Progenitor cell of endocrine pancreas (in vitro differentiated cells): ENCODE measurements at regions not wholly inside any gene's neighbourhood (a gene's known extent, or its start where the extent isn't known, plus 50 kb on each side); places are given as distances from the start of the nearest gene placed in this dataset.

Source experiments
- DNase-seq: peaks from one replicate; pipeline ENCODE4 v3.0.0; 2021; ENCODE audit warnings: low spot score; ENCODE audit not compliant: unreplicated experiment
- H3K27ac Mint-ChIP-seq: 2 replicates; pipeline ENCODE4 v1.8.0; 2021; ENCODE audit warnings: mild to moderate bottlenecking, moderate library complexity, mixed read lengths
- H3K27me3 Mint-ChIP-seq: 2 replicates; pipeline ENCODE4 v1.8.0; 2021; ENCODE audit warnings: mixed read lengths
- H3K36me3 Mint-ChIP-seq: 2 replicates; pipeline ENCODE4 v1.8.0; 2022; ENCODE audit warnings: mixed read lengths; ENCODE audit not compliant: insufficient read depth
- H3K4me1 Mint-ChIP-seq: 2 replicates; pipeline ENCODE4 v1.8.0; 2021; ENCODE audit warnings: low read depth, mixed read lengths
- H3K4me3 Mint-ChIP-seq: 2 replicates; pipeline ENCODE4 v1.8.0; 2021; ENCODE audit warnings: low read depth, mild to moderate bottlenecking, moderate library complexity, mixed read lengths
- H3K9me3 Mint-ChIP-seq: 2 replicates; pipeline ENCODE4 v1.8.0; 2021; ENCODE audit warnings: low read depth, mixed read lengths
- TF ChIP-seq, protein P1 (sequence below): fragments of 200-600 bp; sonication (generic); IDR thresholded peaks from one replicate; pipeline ENCODE4 v1.5.0; 2021; ENCODE audit warnings: antibody characterized with exemption, mild to moderate bottlenecking; ENCODE audit not compliant: unreplicated experiment

DNA sequence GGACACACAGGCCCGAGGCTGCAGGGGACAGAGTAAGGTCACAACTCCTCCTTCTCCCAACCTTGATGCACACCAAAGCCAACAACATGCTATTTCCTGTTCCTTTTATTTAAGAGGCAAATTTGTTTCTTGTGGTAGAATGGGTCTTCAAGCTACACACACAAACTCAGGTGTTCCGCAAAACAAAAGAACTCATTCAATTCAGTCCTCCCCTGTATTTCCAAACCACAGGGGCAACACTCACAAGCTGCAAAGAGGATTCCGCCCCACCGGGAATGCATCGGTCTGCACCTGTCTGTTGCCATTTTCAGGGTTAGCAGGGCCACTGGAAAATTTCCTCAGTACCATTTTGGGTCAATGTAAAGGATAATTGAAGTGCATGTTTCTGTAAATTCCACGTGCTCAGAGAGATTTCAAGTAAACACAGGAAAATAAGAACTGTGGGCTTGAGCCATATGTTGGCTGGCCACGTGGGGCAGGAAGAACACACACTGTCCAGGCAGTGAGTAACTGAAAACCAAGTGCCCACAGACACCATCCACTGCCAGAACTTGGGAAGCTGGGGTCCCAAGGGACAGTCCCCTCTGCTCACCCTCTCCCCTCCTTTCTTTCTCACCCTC lies 145.2 kb upstream of the ERG start:
- Mint-ChIP-seq H3K27me3 (peaks cover 34% of the 10 kb centered on the region), H3K4me1 (no peaks in the 10 kb centered on the region), H3K27ac (no peak overlapping the region), H3K9me3 (peaks cover 3% of the 10 kb centered on the region), H3K4me3 (no peak overlapping the region), H3K36me3 (no peaks in the 10 kb centered on the region)
- no peak for DNase-seq
- TF ChIP-seq, protein P1, sequence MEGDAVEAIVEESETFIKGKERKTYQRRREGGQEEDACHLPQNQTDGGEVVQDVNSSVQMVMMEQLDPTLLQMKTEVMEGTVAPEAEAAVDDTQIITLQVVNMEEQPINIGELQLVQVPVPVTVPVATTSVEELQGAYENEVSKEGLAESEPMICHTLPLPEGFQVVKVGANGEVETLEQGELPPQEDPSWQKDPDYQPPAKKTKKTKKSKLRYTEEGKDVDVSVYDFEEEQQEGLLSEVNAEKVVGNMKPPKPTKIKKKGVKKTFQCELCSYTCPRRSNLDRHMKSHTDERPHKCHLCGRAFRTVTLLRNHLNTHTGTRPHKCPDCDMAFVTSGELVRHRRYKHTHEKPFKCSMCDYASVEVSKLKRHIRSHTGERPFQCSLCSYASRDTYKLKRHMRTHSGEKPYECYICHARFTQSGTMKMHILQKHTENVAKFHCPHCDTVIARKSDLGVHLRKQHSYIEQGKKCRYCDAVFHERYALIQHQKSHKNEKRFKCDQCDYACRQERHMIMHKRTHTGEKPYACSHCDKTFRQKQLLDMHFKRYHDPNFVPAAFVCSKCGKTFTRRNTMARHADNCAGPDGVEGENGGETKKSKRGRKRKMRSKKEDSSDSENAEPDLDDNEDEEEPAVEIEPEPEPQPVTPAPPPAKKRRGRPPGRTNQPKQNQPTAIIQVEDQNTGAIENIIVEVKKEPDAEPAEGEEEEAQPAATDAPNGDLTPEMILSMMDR = no peak

DNA sequence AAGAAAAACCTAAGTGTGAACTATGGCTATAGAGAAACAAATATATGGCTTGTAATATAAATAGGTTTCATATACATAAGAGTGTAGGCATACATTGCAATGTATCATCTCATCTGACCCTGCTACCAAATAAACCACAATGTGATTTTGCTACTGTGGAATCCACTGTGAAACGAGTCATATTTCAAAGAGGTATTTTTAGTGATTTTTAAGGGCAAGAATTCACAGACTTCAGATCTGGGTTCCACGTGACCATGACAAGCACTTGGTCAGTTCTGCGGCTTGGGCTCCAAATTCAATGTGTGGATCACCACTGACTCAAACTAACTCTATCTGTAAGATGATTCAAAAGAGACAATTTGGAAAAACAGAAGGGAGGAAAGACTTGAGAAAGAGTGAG lies 147.0 kb upstream of the ERG start:
- H3K9me3 Mint-ChIP-seq = peaks cover 3% of the 10 kb centered on the region
- TF ChIP-seq, protein P1 = no peak

DNA sequence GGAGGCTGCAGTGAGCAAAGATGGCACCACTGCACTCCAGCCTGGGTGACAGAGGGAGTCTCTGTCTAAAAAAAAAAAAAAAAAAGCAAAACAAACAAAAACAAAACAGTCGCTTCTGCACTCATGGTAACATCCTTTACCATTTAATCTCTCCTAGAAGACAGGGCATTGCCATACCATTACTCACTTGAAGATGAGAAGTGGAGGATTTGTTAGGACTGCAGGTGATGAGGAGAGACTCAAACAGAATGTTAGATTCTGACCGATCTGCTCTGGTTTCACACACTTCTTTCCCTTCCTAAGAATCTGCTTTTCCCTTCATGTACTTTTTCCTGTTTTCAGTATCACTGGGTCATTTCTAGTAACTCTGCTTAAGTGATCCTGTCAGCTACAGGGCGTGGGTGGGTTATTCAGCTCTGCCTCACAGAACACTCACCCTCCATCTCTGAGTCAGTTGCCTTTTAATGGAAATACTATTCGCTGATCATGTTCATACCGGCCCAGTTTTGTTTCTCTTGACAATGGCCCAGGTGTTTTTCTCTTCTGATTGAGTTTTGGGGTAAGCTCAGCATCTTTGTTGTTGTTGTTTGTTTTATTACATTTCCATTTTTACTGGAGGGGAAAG lies 148.0 kb upstream of the ERG start:
- Mint-ChIP-seq H3K9me3 (no peaks in the 10 kb centered on the region), H3K4me1 (no peaks in the 10 kb centered on the region), H3K36me3 (no peaks in the 10 kb centered on the region), H3K4me3 (no peak overlapping the region), H3K27me3 (peaks cover 30% of the 10 kb centered on the region), H3K27ac (no peak overlapping the region)
- TF ChIP-seq, protein P1 = no peak
- no peak for DNase-seq

More for the DNA sequence above, 147.0 kb upstream of the ERG start:
- peaks cover 30% of the 10 kb centered on the region for H3K27me3 Mint-ChIP-seq
- no peak for DNase-seq
- no peak overlapping the region for H3K4me3 Mint-ChIP-seq
- no peaks in the 10 kb centered on the region for H3K4me1 Mint-ChIP-seq
- no peaks in the 10 kb centered on the region for H3K36me3 Mint-ChIP-seq
- no peak overlapping the region for H3K27ac Mint-ChIP-seq

DNA sequence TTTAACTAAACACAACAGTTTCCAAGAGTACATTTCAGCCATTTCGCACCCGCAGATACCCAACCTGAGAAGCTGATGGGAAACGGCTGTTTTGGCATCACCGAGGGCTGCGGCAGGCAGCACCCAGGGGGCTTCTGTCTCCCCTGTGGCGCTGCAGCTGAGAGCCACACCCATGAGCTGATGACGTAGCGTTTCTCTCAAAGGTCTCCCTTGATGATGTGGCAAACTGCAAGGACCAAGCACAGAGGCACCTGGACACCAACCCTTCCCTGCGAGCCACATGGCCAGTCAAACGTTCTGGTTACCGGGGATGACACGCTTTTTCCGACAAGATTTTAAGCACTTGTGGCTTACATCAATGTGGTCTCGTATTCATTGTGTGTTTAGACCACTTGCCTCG lies 150.8 kb upstream of the ERG start:
- H3K27me3 Mint-ChIP-seq = peaks cover 42% of the 10 kb centered on the region
- DNase-seq = no peak
- TF ChIP-seq, protein P1 = no peak
- no peaks in the 10 kb centered on the region for H3K36me3 Mint-ChIP-seq
- no peaks in the 10 kb centered on the region for H3K9me3 Mint-ChIP-seq
- no peak overlapping the region for H3K27ac Mint-ChIP-seq
- H3K4me3 Mint-ChIP-seq = no peak overlapping the region
- no peaks in the 10 kb centered on the region for H3K4me1 Mint-ChIP-seq

DNA sequence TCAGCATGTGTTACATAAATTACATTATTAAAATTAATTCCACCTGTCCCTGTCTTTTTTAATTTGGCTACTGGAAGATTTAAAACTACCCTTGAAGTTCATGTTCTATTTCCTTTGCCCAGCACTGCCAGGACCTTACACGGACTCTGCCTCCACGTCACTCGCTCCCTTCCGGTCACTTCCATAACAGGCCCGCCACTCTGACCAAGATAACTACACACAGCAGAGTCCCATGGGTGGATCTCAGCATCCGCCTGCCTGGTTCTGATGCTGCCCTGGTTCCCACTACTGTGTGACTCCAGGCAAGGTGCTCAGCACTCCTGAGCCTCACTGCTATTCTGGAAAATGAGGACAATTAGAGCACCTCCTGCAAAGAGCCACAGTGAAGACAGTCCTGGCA lies 153.3 kb upstream of the ERG start:
- H3K4me1 Mint-ChIP-seq = no peaks in the 10 kb centered on the region
- no peak overlapping the region for H3K27ac Mint-ChIP-seq
- DNase-seq = no peak
- TF ChIP-seq, protein P1 = no peak
- H3K36me3 Mint-ChIP-seq = no peaks in the 10 kb centered on the region
- no peaks in the 10 kb centered on the region for H3K9me3 Mint-ChIP-seq
- H3K27me3 Mint-ChIP-seq = peaks cover 50% of the 10 kb centered on the region
- no peak overlapping the region for H3K4me3 Mint-ChIP-seq
